Caco-2 (cell line): ENCODE measurements at regions not wholly inside any gene's neighbourhood (a gene's known extent, or its start where the extent isn't known, plus 50 kb on each side); places are given as distances from the start of the nearest gene placed in this dataset.

Experiments
- BruUV-seq: library from RNA; stranded (reverse); fragments of 400-500 nt; replicated peaks from 2 replicates; lab custom pipeline; 2021; lab: Mats Ljungman, UMichigan
- CTCF ChIA-PET: fragments of 300-600 bp; sonication (Branson Sonifier 250); formaldehyde crosslinking; loops from one replicate; lab custom pipeline; 2022; ENCODE audit warnings: antibody characterized with exemption; lab: Charles Lee
- POLR2A ChIA-PET: fragments of 300-600 bp; sonication (Branson Sonifier 250); formaldehyde crosslinking; loops from one replicate; lab custom pipeline; 2022; ENCODE audit warnings: antibody characterized with exemption; lab: Charles Lee
- DNase-seq, 2 experiments: peaks; one replicate each; pipeline versions ENCODE4 v3.0.0 to v3.0.0-alpha.2; 2020 to 2022
- H3K27me3 ChIP-seq: replicated peaks from 2 replicates; pipeline ENCODE4 v1.6.0; 2011; ENCODE audit warnings: low read length; ENCODE audit not compliant: control insufficient read depth, insufficient read depth
- H3K36me3 ChIP-seq: 2 replicates; pipeline ENCODE4 v1.5.1; 2011; ENCODE audit warnings: low read length; ENCODE audit not compliant: control insufficient read depth, insufficient read depth
- H3K4me1 ChIP-seq: fragments of 250-450 bp; sonication (Bioruptor Pico); 2 replicates; pipeline ENCODE4 v1.5.1; 2020; ENCODE audit warnings: mild to moderate bottlenecking
- H3K4me3 ChIP-seq: 2 replicates; pipeline ENCODE4 v1.5.1; 2011; ENCODE audit warnings: low read depth, mild to moderate bottlenecking, control low read depth, low read length
- H3K9me3 ChIP-seq: fragments of 250-450 bp; sonication (Bioruptor Pico); 2 replicates; pipeline ENCODE4 v1.5.1; 2020; ENCODE audit warnings: mild to moderate bottlenecking, moderate library complexity
- H3K27ac Mint-ChIP-seq: one replicate; pipeline ENCODE4 v1.8.0; 2022; ENCODE audit warnings: mixed read lengths; ENCODE audit not compliant: unreplicated experiment
- H3K27me3 Mint-ChIP-seq: one replicate; pipeline ENCODE4 v1.8.0; 2022; ENCODE audit warnings: mixed read lengths; ENCODE audit not compliant: insufficient read depth, unreplicated experiment
- H3K36me3 Mint-ChIP-seq: one replicate; pipeline ENCODE4 v1.8.0; 2022; ENCODE audit warnings: mild to moderate bottlenecking, mixed read lengths; ENCODE audit not compliant: insufficient read depth, unreplicated experiment
- H3K4me1 Mint-ChIP-seq: one replicate; pipeline ENCODE4 v1.8.0; 2022; ENCODE audit warnings: low read depth, mixed read lengths; ENCODE audit not compliant: unreplicated experiment
- H3K4me3 Mint-ChIP-seq: one replicate; pipeline ENCODE4 v1.8.0; 2022; ENCODE audit warnings: mild to moderate bottlenecking, moderate library complexity, mixed read lengths; ENCODE audit not compliant: unreplicated experiment
- H3K9me3 Mint-ChIP-seq: one replicate; pipeline ENCODE4 v1.8.0; 2022; ENCODE audit warnings: mixed read lengths; ENCODE audit not compliant: unreplicated experiment
- intact Hi-C: fragments of 100-400 bp; cut with micrococcal nuclease; formaldehyde crosslinking; loops from one replicate; pipeline ENCODE4 v1.10.0; 2022; ENCODE audit not compliant: unreplicated experiment
- TF ChIP-seq, protein P1 (sequence below), 2 experiments: fragments of 200-600 bp in 1 of 2; IDR thresholded peaks; 1 replicate in 1 of 2; 2 replicates in 1 of 2; pipeline versions ENCODE4 v1.5.1 to v1.8.0; 2011 to 2022; ENCODE audit warnings: antibody characterized with exemption in 1 of 2, control low read depth in 1 of 2, inconsistent platforms in 1 of 2, low read depth in 1 of 2, low read length in 1 of 2, mild to moderate bottlenecking in 1 of 2, moderate library complexity in 1 of 2; ENCODE audit not compliant: insufficient read depth in 1 of 2, severe bottlenecking in 1 of 2, unreplicated experiment in 1 of 2

- TF ChIP-seq, protein P1, sequence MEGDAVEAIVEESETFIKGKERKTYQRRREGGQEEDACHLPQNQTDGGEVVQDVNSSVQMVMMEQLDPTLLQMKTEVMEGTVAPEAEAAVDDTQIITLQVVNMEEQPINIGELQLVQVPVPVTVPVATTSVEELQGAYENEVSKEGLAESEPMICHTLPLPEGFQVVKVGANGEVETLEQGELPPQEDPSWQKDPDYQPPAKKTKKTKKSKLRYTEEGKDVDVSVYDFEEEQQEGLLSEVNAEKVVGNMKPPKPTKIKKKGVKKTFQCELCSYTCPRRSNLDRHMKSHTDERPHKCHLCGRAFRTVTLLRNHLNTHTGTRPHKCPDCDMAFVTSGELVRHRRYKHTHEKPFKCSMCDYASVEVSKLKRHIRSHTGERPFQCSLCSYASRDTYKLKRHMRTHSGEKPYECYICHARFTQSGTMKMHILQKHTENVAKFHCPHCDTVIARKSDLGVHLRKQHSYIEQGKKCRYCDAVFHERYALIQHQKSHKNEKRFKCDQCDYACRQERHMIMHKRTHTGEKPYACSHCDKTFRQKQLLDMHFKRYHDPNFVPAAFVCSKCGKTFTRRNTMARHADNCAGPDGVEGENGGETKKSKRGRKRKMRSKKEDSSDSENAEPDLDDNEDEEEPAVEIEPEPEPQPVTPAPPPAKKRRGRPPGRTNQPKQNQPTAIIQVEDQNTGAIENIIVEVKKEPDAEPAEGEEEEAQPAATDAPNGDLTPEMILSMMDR (IDR thresholded peaks at IDR 0.05; ENCODE audit: insufficient read depth in 1 of 2, low read depth in 1 of 2, low read length in 1 of 2, severe bottlenecking in 1 of 2, unreplicated experiment in 1 of 2) = no peak
- Histone ChIP-seq H3K27me3 (no peaks in the 10 kb centered on the region), H3K9me3 (peaks cover 14% of the 10 kb centered on the region), H3K4me1 (no peaks in the 10 kb centered on the region), H3K36me3 (peaks cover under 1% of the 10 kb centered on the region; the same call in 1 of the 2 replicates), H3K4me3 (no peak overlapping the region)
- Mint-ChIP-seq H3K4me3 (no peak overlapping the region), H3K36me3 (peaks cover 7% of the 10 kb centered on the region), H3K9me3 (peaks cover 42% of the 10 kb centered on the region), H3K4me1 (peaks cover 2% of the 10 kb centered on the region), H3K27ac (no peak overlapping the region), H3K27me3 (no peaks in the 10 kb centered on the region)
- CTCF ChIA-PET = no interaction called here
- BruUV-seq = no TSS peak
- no peak for DNase-seq
- intact Hi-C loops = no loop called here
- POLR2A ChIA-PET = no interaction called here
These were observed 121.8 kb downstream of the TENT5A start for GRCh38 chr6:81630719-81631118.

DNA sequence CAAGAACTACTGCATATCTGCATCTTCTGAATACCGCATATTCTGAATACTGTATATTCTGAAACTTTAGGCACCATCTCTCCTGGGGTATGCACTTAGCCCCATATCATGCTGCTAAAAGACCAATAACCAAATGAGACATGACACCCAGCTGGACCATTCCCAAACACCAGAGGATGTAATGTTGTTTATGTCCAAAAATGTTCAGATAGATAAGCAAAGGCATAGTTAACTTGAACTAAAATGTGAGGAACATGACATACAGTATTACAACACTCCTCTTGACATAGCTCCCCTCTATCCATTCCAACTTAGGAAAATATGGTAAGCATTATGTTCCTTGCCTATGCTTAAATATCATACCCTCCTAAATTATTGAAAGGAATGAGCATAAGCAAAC, 127.3 kb downstream of the TENT5A start:
- H3K36me3 ChIP-seq = peaks cover 1% of the 10 kb centered on the region; the same call in 1 of the 2 replicates
- Mint-ChIP-seq H3K4me3 (no peak overlapping the region), H3K27me3 (no peaks in the 10 kb centered on the region), H3K4me1 (peaks cover 34% of the 10 kb centered on the region), H3K9me3 (peaks cover 13% of the 10 kb centered on the region), H3K36me3 (peaks cover 11% of the 10 kb centered on the region), H3K27ac (no peak overlapping the region)
- ChIA-PET POLR2A (no interaction called here), CTCF (no interaction called here)
- TF ChIP-seq, protein P1 (IDR thresholded peaks at IDR 0.05; ENCODE audit: insufficient read depth in 1 of 2, low read depth in 1 of 2, low read length in 1 of 2, severe bottlenecking in 1 of 2, unreplicated experiment in 1 of 2) = no peak
- H3K9me3 ChIP-seq = peaks cover 4% of the 10 kb centered on the region
- intact Hi-C loops = loop anchor here (10.0 kb wide), 1 partner anchor 520 kb away; no protein-coding TSS in a partner anchor
- BruUV-seq = no TSS peak
- peaks cover 43% of the 10 kb centered on the region for H3K4me1 ChIP-seq
- DNase-seq = no peak
- H3K4me3 ChIP-seq = no peak overlapping the region
- no peaks in the 10 kb centered on the region for H3K27me3 ChIP-seq

DNA sequence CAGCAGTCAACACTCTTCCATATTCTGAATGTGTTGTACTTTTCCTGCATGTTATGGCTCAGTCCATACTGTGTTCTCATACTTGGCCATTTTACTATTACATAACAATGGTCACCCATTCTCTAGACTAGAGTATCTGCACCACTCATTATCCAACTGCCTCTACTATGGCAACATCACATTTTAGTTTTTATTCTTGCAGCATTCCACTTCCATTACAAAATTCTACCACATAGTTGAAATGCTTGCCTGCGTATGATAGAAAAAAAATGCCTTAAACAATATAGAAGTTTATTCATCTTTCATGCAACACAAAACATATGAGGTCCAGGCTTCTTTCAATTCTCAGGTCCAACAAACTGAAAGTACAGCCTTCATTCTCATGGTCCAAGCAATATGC, 128.0 kb downstream of the TENT5A start:
- H3K27ac Mint-ChIP-seq = no peak overlapping the region
- no peaks in the 10 kb centered on the region for H3K27me3 ChIP-seq
- peaks cover 50% of the 10 kb centered on the region for H3K4me1 ChIP-seq
- no TSS peak for BruUV-seq
- TF ChIP-seq, protein P1 (IDR thresholded peaks at IDR 0.05; ENCODE audit: insufficient read depth in 1 of 2, low read depth in 1 of 2, low read length in 1 of 2, severe bottlenecking in 1 of 2, unreplicated experiment in 1 of 2) = no peak
- H3K27me3 Mint-ChIP-seq = no peaks in the 10 kb centered on the region
- peaks cover 11% of the 10 kb centered on the region for H3K36me3 Mint-ChIP-seq
- no peaks in the 10 kb centered on the region; the same call in none of the 2 replicates for H3K9me3 ChIP-seq
- intact Hi-C loops = loop anchor here (5.0 to 10.0 kb wide), 2 partner anchors 228 to 520 kb away; no protein-coding TSS in a partner anchor
- POLR2A ChIA-PET = interaction anchor here (0.7 kb wide), 1 partner anchor 190 kb away, joined by 9 read pairs; no protein-coding TSS in a partner anchor
- CTCF ChIA-PET = no interaction called here
- H3K4me1 Mint-ChIP-seq = peaks cover 38% of the 10 kb centered on the region
- peaks cover 6% of the 10 kb centered on the region for H3K9me3 Mint-ChIP-seq
- no peak overlapping the region for H3K4me3 Mint-ChIP-seq
- DNase-seq = no peak
- H3K36me3 ChIP-seq = peaks cover 1% of the 10 kb centered on the region; the same call in 1 of the 2 replicates
- H3K4me3 ChIP-seq = no peak overlapping the region
